IPS-15b (cell line): ENCODE measurements at regions not wholly inside any gene's neighbourhood (a gene's known extent, or its start where the extent isn't known, plus 50 kb on each side); places are given as distances from the start of the nearest gene placed in this dataset.

Experiments used
- H3K27me3 ChIP-seq: one replicate; pipeline ENCODE4 v1.6.1; 2013; ENCODE audit warnings: low read length; ENCODE audit not compliant: control insufficient read depth, insufficient read depth
- H3K36me3 ChIP-seq: one replicate; pipeline ENCODE4 v1.6.1; 2013; ENCODE audit warnings: low read length; ENCODE audit not compliant: control insufficient read depth, insufficient read depth
- H3K4me1 ChIP-seq: one replicate; pipeline ENCODE4 v1.6.1; 2013; ENCODE audit warnings: mild to moderate bottlenecking, low read length; ENCODE audit not compliant: control insufficient read depth, insufficient read depth
- H3K4me3 ChIP-seq: one replicate; pipeline ENCODE4 v1.5.1; 2013; ENCODE audit warnings: low read depth, low read length
- H3K9ac ChIP-seq: one replicate; pipeline ENCODE4 v1.6.1; 2013; ENCODE audit warnings: low read depth, mild to moderate bottlenecking, low read length
- H3K9me3 ChIP-seq: one replicate; pipeline ENCODE4 v1.6.1; 2013; ENCODE audit warnings: mild to moderate bottlenecking, low read length; ENCODE audit not compliant: control insufficient read depth, insufficient read depth

- no peaks in the 10 kb centered on the region for H3K27me3 ChIP-seq
- H3K9me3 ChIP-seq, result no peaks in the 10 kb centered on the region
- no peaks in the 10 kb centered on the region for H3K36me3 ChIP-seq
- H3K9ac ChIP-seq, result no peak overlapping the region
- H3K4me1 ChIP-seq, result no peaks in the 10 kb centered on the region
- no peak overlapping the region for H3K4me3 ChIP-seq
These were observed 69.7 kb upstream of the MGMT start for GRCh38 chr10:129397198-129397974.

GRCh38 chr10:129398711-129399141, 68.3 kb upstream of the MGMT start:
- no peaks in the 10 kb centered on the region for H3K9me3 ChIP-seq
- no peak overlapping the region for H3K4me3 ChIP-seq
- H3K36me3 ChIP-seq, result no peaks in the 10 kb centered on the region
- no peaks in the 10 kb centered on the region for H3K27me3 ChIP-seq
- H3K4me1 ChIP-seq, result no peaks in the 10 kb centered on the region
- no peak overlapping the region for H3K9ac ChIP-seq

- Histone ChIP-seq H3K4me3 (no peak overlapping the region), H3K36me3 (no peaks in the 10 kb centered on the region), H3K9ac (no peak overlapping the region), H3K27me3 (no peaks in the 10 kb centered on the region), H3K9me3 (no peaks in the 10 kb centered on the region), H3K4me1 (no peaks in the 10 kb centered on the region)
These were observed 66.6 kb upstream of the MGMT start for GRCh38 chr10:129400426-129400825.

- H3K9ac ChIP-seq, result no peak overlapping the region
- no peaks in the 10 kb centered on the region for H3K36me3 ChIP-seq
- no peaks in the 10 kb centered on the region for H3K27me3 ChIP-seq
- no peaks in the 10 kb centered on the region for H3K4me1 ChIP-seq
- no peak overlapping the region for H3K4me3 ChIP-seq
- no peaks in the 10 kb centered on the region for H3K9me3 ChIP-seq
These were observed 64.6 kb upstream of the MGMT start for GRCh38 chr10:129402459-129402858.

- no peaks in the 10 kb centered on the region for H3K4me1 ChIP-seq
- H3K36me3 ChIP-seq, result no peaks in the 10 kb centered on the region
- H3K9me3 ChIP-seq, result no peaks in the 10 kb centered on the region
- H3K9ac ChIP-seq, result no peak overlapping the region
- H3K4me3 ChIP-seq, result no peak overlapping the region
- no peaks in the 10 kb centered on the region for H3K27me3 ChIP-seq
These were observed 63.0 kb upstream of the MGMT start for GRCh38 chr10:129404091-129404490.

GRCh38 chr10:129405389-129405788, 61.7 kb upstream of the MGMT start:
- Histone ChIP-seq H3K9ac (no peak overlapping the region), H3K36me3 (no peaks in the 10 kb centered on the region), H3K27me3 (no peaks in the 10 kb centered on the region), H3K4me3 (no peak overlapping the region), H3K9me3 (no peaks in the 10 kb centered on the region), H3K4me1 (no peaks in the 10 kb centered on the region)

GRCh38 chr10:129410688-129411392, 56.2 kb upstream of the MGMT start:
- Histone ChIP-seq H3K27me3 (no peaks in the 10 kb centered on the region), H3K4me3 (no peak overlapping the region), H3K9ac (no peak overlapping the region), H3K4me1 (no peaks in the 10 kb centered on the region), H3K36me3 (no peaks in the 10 kb centered on the region), H3K9me3 (no peaks in the 10 kb centered on the region)

- no peak overlapping the region for H3K4me3 ChIP-seq
- no peaks in the 10 kb centered on the region for H3K4me1 ChIP-seq
- no peaks in the 10 kb centered on the region for H3K36me3 ChIP-seq
- H3K27me3 ChIP-seq, result no peaks in the 10 kb centered on the region
- H3K9me3 ChIP-seq, result no peaks in the 10 kb centered on the region
- H3K9ac ChIP-seq, result no peak overlapping the region
These were observed 55.7 kb upstream of the MGMT start for GRCh38 chr10:129411393-129411705.

- Histone ChIP-seq H3K4me3 (no peak overlapping the region), H3K27me3 (no peaks in the 10 kb centered on the region), H3K36me3 (no peaks in the 10 kb centered on the region)
These were observed 55.3 kb upstream of the MGMT start for GRCh38 chr10:129411772-129412171.

GRCh38 chr10:129413024-129413423, 54.0 kb upstream of the MGMT start:
- H3K4me3 ChIP-seq, result no peak overlapping the region
- H3K9ac ChIP-seq, result no peak overlapping the region
- no peaks in the 10 kb centered on the region for H3K4me1 ChIP-seq
- H3K36me3 ChIP-seq, result no peaks in the 10 kb centered on the region
- H3K27me3 ChIP-seq, result no peaks in the 10 kb centered on the region
- H3K9me3 ChIP-seq, result no peaks in the 10 kb centered on the region

More at GRCh38 chr10:129411772-129412171, 55.3 kb upstream of the MGMT start:
- Histone ChIP-seq H3K4me1 (no peaks in the 10 kb centered on the region), H3K9ac (no peak overlapping the region), H3K9me3 (no peaks in the 10 kb centered on the region)

- no peaks in the 10 kb centered on the region for H3K27me3 ChIP-seq
These were observed 51.6 kb upstream of the MGMT start for GRCh38 chr10:129415215-129416140.

More at GRCh38 chr10:129415215-129416140, 51.6 kb upstream of the MGMT start:
- no peaks in the 10 kb centered on the region for H3K36me3 ChIP-seq
- H3K4me3 ChIP-seq, result no peak overlapping the region
- H3K9ac ChIP-seq, result no peak overlapping the region
- no peaks in the 10 kb centered on the region for H3K4me1 ChIP-seq
- no peaks in the 10 kb centered on the region for H3K9me3 ChIP-seq
